Neutrophil (primary cell): ENCODE measurements at regions not wholly inside any gene's neighbourhood (a gene's known extent, or its start where the extent isn't known, plus 50 kb on each side); places are given as distances from the start of the nearest gene placed in this dataset.

ENCODE experiments used
- H3K27ac ChIP-seq: fragments of 200-600 bp; sonication (generic); 2 replicates; pipeline ENCODE4 v1.5.1; 2016; ENCODE audit warnings: mild to moderate bottlenecking, moderate library complexity
- H3K27me3 ChIP-seq: fragments of 200-600 bp; sonication (generic); 2 replicates; pipeline ENCODE4 v1.6.0; 2016; ENCODE audit warnings: mild to moderate bottlenecking
- H3K36me3 ChIP-seq: fragments of 200-600 bp; sonication (generic); 2 replicates; pipeline ENCODE4 v1.5.1; 2017
- H3K4me1 ChIP-seq, 2 experiments: fragments of 200-600 bp in 1 of 2; sonication (generic) in 1 of 2; 1 replicate in 1 of 2; 2 replicates in 1 of 2; pipeline versions ENCODE4 v1.5.1 to v1.6.1; 2013 to 2016; ENCODE audit warnings: low read depth in 1 of 2, low read length in 1 of 2, mild to moderate bottlenecking in 1 of 2, moderate library complexity in 1 of 2; ENCODE audit not compliant: control insufficient read depth in 1 of 2, insufficient read depth in 1 of 2
- H3K4me3 ChIP-seq, 2 experiments: fragments of 200-600 bp in 1 of 2; sonication (generic) in 1 of 2; 1 replicate in 1 of 2; 2 replicates in 1 of 2; pipeline ENCODE4 v1.5.1; 2013 to 2016; ENCODE audit warnings: low read depth in 1 of 2, low read length in 1 of 2, mild to moderate bottlenecking in 1 of 2, moderate library complexity in 1 of 2
- H3K9me3 ChIP-seq: fragments of 200-600 bp; sonication (generic); 2 replicates; pipeline ENCODE4 v1.5.1; 2016
- TF ChIP-seq, protein P1 (sequence below): fragments of 200-600 bp; sonication (generic); IDR thresholded peaks from 2 replicates; pipeline ENCODE4 v1.5.1; 2016; ENCODE audit warnings: antibody characterized with exemption

DNA sequence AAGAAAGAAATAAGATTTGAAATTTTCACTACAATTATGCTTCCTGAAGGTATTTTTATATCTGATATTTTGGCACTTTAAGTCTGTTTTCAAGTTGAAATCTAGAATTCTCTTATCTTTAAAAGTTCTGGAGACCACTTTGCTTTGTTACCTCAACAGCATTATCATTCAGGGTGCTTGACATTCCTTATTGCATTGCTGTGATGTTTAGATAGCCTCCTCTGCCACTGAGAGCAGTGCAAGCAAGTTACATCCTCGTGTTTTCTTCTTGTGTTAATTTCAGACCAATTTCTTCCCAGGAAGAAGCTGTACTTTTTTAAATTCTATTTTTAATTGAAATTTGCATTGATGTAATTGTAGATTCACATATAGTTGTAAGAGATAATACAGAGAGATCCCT, 333.9 kb upstream of the KIRREL3 start:
- TF ChIP-seq, protein P1, sequence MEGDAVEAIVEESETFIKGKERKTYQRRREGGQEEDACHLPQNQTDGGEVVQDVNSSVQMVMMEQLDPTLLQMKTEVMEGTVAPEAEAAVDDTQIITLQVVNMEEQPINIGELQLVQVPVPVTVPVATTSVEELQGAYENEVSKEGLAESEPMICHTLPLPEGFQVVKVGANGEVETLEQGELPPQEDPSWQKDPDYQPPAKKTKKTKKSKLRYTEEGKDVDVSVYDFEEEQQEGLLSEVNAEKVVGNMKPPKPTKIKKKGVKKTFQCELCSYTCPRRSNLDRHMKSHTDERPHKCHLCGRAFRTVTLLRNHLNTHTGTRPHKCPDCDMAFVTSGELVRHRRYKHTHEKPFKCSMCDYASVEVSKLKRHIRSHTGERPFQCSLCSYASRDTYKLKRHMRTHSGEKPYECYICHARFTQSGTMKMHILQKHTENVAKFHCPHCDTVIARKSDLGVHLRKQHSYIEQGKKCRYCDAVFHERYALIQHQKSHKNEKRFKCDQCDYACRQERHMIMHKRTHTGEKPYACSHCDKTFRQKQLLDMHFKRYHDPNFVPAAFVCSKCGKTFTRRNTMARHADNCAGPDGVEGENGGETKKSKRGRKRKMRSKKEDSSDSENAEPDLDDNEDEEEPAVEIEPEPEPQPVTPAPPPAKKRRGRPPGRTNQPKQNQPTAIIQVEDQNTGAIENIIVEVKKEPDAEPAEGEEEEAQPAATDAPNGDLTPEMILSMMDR, result no peak
- no peaks in the 10 kb centered on the region for H3K9me3 ChIP-seq
- H3K4me3 ChIP-seq, result no peak overlapping the region
- no peaks in the 10 kb centered on the region for H3K27me3 ChIP-seq
- H3K4me1 ChIP-seq, result no peaks in the 10 kb centered on the region
- H3K36me3 ChIP-seq, result no peaks in the 10 kb centered on the region
- no peak overlapping the region for H3K27ac ChIP-seq

DNA sequence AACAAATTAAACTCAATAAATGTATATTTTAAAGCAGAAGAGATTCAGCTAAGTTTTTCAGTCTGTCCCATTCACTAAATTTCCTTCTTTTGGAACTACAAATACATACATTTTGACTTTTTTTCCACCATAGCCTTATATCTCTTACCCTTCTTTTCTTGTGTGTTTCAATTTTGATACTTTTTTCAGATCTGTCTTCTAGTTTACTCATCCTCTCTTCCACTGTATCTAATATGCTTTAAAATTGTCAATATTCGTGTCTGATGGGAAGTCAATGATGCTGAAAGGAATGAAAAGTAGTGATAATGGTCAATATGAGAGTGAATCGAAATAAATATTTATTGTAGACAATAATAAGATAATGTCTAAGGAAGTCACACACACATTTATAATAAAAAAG, 332.3 kb upstream of the KIRREL3 start:
- H3K27ac ChIP-seq, result no peak overlapping the region
- no peak overlapping the region for H3K4me3 ChIP-seq
- no peaks in the 10 kb centered on the region for H3K4me1 ChIP-seq
- no peaks in the 10 kb centered on the region for H3K27me3 ChIP-seq
- no peaks in the 10 kb centered on the region for H3K36me3 ChIP-seq
- H3K9me3 ChIP-seq, result no peaks in the 10 kb centered on the region
- TF ChIP-seq, protein P1, result no peak

- Histone ChIP-seq H3K36me3 (no peaks in the 10 kb centered on the region), H3K4me3 (no peak overlapping the region), H3K27ac (no peak overlapping the region), H3K9me3 (no peaks in the 10 kb centered on the region), H3K27me3 (no peaks in the 10 kb centered on the region), H3K4me1 (no peaks in the 10 kb centered on the region)
- TF ChIP-seq, protein P1, result no peak
Measured at GRCh38 chr11:127330044-127330443, 329.5 kb upstream of the KIRREL3 start.

DNA sequence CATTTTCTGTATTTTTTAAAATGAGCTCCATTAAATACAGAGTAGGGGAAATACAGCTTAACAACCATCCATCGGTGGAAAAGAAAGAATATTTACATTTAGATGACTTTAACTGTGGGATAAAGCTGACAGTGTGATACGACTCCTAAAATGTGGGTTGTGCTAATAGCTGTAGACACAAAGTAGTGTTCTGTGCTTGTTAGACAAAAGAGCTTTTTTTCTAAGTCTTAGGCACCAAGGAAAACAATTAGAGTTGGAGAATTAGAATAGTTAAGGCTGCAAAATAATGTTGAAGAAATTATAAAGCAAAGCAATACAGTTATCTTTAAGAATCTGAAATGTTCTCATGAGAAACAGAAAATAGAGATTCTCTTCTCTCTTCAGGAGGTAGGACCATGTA, 307.7 kb upstream of the KIRREL3 start:
- TF ChIP-seq, protein P1, result no peak
- Histone ChIP-seq H3K9me3 (no peaks in the 10 kb centered on the region), H3K27me3 (no peaks in the 10 kb centered on the region), H3K36me3 (no peaks in the 10 kb centered on the region), H3K4me3 (no peak overlapping the region), H3K4me1 (no peaks in the 10 kb centered on the region), H3K27ac (no peak overlapping the region)

DNA sequence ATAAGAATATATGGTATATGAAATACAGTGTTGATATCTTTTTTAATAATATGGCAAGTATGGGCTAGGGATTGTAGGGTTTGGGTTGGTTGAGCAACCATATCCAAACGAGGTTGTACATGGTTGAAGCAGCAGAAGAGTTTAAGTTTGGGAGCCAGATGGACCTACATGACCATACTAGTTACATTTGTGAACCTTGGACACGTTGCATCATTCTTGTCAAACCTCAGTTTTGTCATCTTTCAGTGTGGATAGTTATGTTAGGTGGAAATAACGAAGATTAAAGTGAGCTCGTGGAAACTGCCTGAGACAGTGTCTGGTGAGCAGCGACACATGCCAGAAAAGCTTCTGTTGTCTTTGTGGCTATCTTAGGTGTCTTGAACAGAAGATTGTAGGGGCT, 307.1 kb upstream of the KIRREL3 start:
- Histone ChIP-seq H3K4me1 (no peaks in the 10 kb centered on the region), H3K36me3 (no peaks in the 10 kb centered on the region), H3K27me3 (no peaks in the 10 kb centered on the region)

More for the DNA sequence above, 307.1 kb upstream of the KIRREL3 start:
- TF ChIP-seq, protein P1, result no peak
- Histone ChIP-seq H3K4me3 (no peak overlapping the region), H3K27ac (no peak overlapping the region), H3K9me3 (no peaks in the 10 kb centered on the region)
